Peyer's patch (tissue), 4 donors: ENCODE measurements at regions not wholly inside any gene's neighbourhood (a gene's known extent, or its start where the extent isn't known, plus 50 kb on each side); places are given as distances from the start of the nearest gene placed in this dataset.

ENCODE experiments used
- DNase-seq, 3 donors: peaks; one replicate each; pipeline ENCODE4 v3.0.0-alpha.2; 2017 to 2019
- H3K27ac ChIP-seq, 4 donors: fragments of 200-600 bp; sonication (generic); one replicate each; pipeline ENCODE4 v1.5.1; 2016 to 2019
- H3K27me3 ChIP-seq, 2 donors: fragments of 200-600 bp; sonication (generic); one replicate each; pipeline ENCODE4 v1.5.1; 2019
- H3K36me3 ChIP-seq, 3 donors: fragments of 200-600 bp; sonication (generic); one replicate each; pipeline ENCODE4 v1.5.1; 2016 to 2019
- H3K4me1 ChIP-seq, 4 donors: fragments of 200-600 bp; sonication (generic); one replicate each; pipeline ENCODE4 v1.5.1; 2016 to 2019
- H3K4me3 ChIP-seq, 4 donors: fragments of 200-600 bp; sonication (generic); 1 replicate in 3 of 4; 2 replicates in 1 of 4; pipeline ENCODE4 v1.5.1; 2016 to 2019; ENCODE audit warnings: mild to moderate bottlenecking in 1 of 4
- H3K9me3 ChIP-seq, 4 donors: fragments of 200-600 bp; sonication (generic); one replicate each; pipeline ENCODE4 v1.5.1; 2016 to 2019; ENCODE audit warnings: mild to moderate bottlenecking in 1 of 4
- CTCF ChIP-seq, 6 experiments: fragments of 450-650 bp in 4 of 6; fragments of 200-600 bp in 2 of 6; sonication (generic) in 1 of 6; IDR thresholded peaks; one replicate each; pipeline ENCODE4 v1.5.1; 2017 to 2019; ENCODE audit warnings: antibody characterized with exemption in 6 of 6, mild to moderate bottlenecking in 3 of 6, moderate library complexity in 1 of 6
- POLR2A ChIP-seq, 2 donors: fragments of 450-650 bp; IDR thresholded peaks; one replicate each; pipeline ENCODE4 v1.5.1; 2017; ENCODE audit warnings: antibody characterized with exemption in 2 of 2, mild to moderate bottlenecking in 2 of 2, moderate library complexity in 2 of 2

GRCh38 chr2:136168720-136169119 lies 50.8 kb upstream of the CXCR4 start:
- no peak for DNase-seq
- Histone ChIP-seq H3K9me3 (no peaks in the 10 kb centered on the region), H3K27me3 (no peaks in the 10 kb centered on the region), H3K36me3 (no peaks in the 10 kb centered on the region), H3K27ac (no peak overlapping the region), H3K4me3 (no peak overlapping the region), H3K4me1 (no peaks in the 10 kb centered on the region)
- TF ChIP-seq CTCF (IDR thresholded peaks at IDR 0.05) (no peak), POLR2A (IDR thresholded peaks at IDR 0.05) (no peak)

GRCh38 chr2:136167721-136168475 lies 49.9 kb upstream of the CXCR4 start:
- DNase-seq, result no peak
- TF ChIP-seq POLR2A (IDR thresholded peaks at IDR 0.05), result no peak
- no peak for TF ChIP-seq CTCF (IDR thresholded peaks at IDR 0.05)
- no peaks in the 10 kb centered on the region for H3K4me1 ChIP-seq

More at GRCh38 chr2:136167721-136168475, 49.9 kb upstream of the CXCR4 start:
- no peak overlapping the region for H3K27ac ChIP-seq
- no peak overlapping the region for H3K4me3 ChIP-seq
- H3K27me3 ChIP-seq, result no peaks in the 10 kb centered on the region
- no peaks in the 10 kb centered on the region for H3K36me3 ChIP-seq
- no peaks in the 10 kb centered on the region for H3K9me3 ChIP-seq
